CD4-positive, alpha-beta T cell treated with Interleukin-15 for 1 hour (primary cell): ENCODE measurements at regions not wholly inside any gene's neighbourhood (a gene's known extent, or its start where the extent isn't known, plus 50 kb on each side); places are given as distances from the start of the nearest gene placed in this dataset.
"Not testable (repeated sequence)": the region's sequence is repeated elsewhere in the genome, so short reads cannot be mapped to it uniquely, and the experiment has no call there.

Experiments
- DNase-seq: peaks from one replicate; pipeline ENCODE4 v3.0.0-alpha.2; 2020

DNA sequence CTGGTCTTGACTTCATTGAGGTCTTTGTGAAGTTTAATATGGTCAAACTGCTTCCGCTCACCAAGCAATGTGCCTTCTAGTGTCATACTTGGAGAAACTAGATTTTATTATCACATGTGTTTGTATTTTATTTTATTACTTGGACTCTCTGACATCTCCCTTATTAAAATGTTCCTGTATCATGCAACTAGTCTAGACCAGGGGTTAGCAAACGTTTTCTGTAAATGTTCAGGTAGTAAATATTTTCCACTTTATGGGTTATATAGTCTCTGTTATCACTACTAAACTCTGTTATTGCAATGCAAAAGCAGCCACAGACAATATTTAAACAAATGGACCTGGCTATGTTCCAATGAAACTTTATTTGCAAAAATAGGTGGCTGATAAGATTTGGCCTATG lies 443.8 kb downstream of the MID1IP1 start:
- DNase-seq, result no peak

DNA sequence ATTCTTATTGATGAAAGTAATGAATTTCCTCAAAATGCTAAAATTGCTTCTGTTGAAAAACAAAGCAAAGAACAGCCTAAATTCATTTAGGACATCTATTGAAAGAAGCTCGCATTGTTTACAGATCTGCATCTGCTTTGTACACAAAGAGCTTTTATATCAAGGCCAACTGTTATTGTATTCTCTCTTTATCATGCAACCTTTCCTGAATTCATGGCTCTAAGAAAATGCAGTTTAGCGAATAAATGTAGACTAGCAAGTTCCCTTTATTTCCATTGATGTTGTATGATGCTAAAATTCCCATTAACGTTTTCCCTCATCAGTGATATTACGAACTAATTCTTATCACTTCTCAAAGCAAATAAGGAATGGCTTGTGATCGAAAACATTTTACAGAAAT lies 446.3 kb downstream of the MID1IP1 start:
- DNase-seq, result no peak

DNA sequence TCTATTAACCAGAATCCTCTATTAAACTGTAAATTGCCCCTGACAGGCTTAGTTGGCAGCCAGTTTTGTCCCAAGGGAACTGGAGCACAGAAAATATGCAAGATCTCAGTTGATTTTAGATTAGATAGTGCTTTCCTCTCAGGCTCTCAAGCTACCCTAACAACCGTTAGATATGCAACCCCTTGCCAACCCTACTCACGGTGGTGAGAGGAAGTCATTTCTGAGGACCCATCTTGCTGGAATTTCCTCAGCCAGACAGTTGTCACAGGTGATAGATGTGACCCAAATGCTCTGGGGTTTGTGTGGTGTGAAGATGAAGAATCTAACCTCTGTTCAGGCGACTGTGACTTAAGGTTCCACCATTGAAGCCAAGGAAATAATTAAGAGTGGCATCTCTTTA lies 447.1 kb downstream of the MID1IP1 start:
- no peak for DNase-seq

DNA sequence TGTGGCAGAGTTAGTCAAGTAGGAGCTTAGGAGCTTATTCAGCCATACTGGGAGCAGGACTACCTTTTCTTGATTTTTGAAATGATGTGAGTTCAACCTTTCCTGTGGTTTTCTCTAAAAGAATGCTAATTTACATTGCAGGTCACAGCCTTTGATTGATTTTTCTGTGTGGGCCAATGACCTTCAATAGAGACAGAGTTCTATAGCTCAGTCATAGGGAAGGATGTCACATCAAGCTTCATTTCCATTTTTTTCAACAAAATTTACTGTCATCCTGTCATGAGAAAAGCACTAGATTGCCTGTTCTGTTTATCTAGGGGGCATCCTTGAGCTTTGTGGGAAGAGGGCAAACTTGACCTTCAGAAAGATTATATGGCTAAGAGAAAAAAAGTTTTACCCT lies 448.7 kb downstream of the MID1IP1 start:
- no peak for DNase-seq

DNA sequence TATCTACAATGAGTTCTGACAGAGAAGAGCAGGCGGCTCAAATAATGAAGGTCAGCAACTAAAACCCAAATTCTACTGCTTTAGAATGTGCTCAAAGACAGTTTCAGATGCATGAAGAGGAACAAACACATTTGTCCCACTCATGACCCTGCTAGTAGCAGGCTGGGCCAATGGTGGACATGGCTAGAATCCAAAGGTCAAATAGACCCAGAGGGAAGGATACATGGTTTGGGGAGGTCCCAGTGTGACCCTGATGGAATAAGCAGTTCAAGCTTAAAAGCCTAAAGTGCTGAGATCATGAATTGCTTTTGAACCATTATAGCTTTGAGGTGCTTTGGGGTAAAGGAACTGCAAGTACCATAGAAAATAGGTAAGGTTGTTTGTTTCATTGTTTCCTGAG lies 450.7 kb downstream of the MID1IP1 start:
- no peak for DNase-seq

DNA sequence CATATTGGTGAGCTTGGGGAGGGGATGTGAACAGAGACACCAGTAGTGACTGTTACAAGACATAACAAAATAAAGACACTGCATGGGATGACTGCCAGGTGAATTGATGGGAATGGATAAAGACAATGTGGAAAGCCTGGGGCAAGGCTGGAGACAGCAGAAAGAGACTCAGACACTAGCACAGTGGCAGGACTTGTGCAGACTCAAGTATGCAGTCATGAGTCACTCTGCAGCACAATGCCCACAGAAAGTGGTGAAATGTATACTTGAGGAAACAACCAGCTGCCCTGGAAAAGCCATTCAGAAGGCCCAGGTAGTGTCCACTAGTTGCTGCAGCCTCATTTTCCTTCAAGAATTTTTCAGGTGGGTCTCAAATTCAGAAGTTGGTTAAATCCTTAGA lies 452.3 kb downstream of the MID1IP1 start:
- no peak for DNase-seq

DNA sequence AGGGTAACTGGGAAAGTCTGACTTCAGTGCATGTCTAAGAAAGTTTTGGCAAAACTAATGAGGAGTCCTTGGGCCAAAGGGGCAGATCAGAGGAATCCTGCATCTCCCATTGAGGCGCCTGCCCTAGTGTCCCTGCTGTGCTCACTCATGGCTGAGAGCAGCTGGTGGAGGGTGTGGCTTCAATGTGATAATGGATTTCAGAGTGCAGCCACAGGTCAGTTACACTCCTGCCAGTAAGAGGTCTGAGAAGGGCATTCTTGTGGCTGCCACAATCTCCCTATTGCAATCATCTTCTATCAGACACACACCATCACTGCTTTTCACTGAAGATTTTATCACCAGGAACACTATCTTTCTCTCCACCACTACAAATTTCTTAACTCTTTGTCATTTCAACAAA lies 457.1 kb downstream of the MID1IP1 start:
- no peak for DNase-seq

DNA sequence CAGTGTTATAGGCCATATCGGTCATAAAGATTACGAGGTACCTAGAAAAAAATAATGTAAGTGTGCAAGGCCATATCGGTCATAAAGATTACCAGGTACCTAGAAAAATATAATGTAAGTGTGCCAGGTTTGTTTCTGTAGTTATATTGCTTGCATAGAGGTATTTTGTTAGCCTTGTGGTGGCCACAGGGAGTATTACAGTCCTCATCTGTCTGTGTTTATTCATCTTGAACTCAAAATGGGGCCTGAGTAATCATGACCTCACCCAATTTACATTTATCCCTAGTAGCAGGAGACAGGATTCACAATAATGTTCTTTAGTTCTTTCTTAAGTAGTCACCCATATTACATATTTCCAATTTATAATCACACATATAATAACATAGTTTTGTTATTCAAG lies 459.7 kb downstream of the MID1IP1 start:
- no peak for DNase-seq

DNA sequence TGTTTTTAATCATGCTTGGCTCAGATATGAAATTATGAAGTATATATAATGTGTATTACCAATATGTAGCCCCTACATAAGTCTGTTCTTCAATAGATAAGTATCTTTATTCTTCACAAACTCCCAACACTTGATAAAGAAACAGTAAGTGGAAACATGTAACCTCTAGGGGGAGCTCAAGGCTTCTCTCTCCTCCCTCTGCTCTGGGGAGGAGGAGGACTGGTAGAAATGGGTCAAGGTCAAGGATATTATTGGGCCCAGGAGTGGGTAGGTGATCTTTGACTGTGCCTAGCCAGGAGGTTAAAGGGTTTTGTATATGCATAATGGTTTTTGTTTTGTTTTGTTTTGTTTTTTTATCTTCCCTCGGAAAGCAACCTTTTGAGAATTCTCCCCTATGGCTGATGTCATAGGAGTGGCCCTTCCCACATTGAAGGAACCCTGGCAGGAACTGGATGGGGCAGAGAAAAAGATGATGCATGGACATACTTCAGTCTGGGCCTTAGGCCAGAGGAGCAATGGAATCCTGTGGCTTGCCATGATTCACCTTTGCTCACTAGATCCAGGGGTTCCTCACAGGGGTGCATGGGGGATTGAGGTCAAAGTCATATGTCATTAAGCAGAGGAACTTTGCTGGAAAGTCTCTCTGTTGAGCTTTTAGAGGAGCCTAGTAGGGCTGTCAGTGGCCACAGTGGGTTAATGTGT lies 460.3 kb downstream of the MID1IP1 start:
- DNase-seq, result no peak

DNA sequence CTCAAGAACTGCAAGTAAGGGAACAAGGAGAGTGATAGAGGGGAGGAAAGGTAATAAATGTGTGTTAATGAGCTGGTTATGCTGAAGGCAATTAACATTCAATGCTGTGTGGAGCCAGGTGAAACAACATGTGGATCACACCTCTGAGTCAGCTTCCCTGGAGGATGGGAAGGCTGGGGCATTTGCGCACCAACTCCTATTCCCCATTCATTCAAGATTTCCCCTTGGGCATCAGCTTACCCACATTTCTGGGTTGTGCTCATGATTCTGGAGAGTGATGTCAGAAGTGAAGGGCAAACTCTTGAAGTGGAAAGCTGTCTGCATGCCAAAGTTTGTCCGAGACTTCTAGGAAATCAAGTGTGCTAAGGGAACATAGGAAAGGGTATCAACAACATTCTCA lies 461.4 kb downstream of the MID1IP1 start:
- DNase-seq, result no peak

DNA sequence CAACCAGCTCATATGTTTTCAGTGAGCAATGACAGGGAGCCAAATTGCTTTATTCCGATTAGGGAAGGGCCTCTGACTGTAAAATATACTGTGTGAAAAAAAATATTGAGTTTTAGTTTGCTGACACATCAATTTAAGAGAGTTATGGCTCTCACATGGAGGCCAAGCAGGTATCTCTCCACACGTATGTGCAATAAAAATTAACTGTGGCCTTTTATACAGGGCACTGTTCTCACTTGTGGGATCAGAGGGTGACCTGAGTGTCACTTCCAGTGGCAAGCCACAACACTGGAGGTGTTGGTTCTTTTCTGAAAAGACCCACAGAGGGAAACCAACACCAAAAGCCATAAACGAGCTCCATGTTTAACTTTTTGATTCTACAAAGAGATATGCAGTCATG lies 462.8 kb downstream of the MID1IP1 start:
- DNase-seq, result no peak

DNA sequence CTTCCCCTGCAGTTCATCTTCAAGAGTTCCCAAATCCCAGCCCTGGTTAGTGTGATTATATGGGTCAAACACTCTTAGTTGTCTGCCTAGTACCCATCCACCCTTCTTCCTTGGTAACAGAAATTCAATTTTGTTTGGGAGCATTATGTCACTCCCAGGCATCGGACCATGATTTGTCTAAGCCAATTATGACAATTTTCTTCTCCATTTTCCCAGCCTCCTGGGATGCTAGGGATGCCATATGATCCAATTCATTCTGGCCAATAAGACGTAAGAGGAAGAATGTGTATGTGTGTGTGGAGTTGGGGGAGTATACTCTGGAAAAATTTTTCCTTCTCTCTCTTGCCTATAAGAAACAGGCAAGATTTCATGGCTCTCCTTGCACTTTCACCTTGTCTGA lies 465.9 kb downstream of the MID1IP1 start:
- no peak for DNase-seq

DNA sequence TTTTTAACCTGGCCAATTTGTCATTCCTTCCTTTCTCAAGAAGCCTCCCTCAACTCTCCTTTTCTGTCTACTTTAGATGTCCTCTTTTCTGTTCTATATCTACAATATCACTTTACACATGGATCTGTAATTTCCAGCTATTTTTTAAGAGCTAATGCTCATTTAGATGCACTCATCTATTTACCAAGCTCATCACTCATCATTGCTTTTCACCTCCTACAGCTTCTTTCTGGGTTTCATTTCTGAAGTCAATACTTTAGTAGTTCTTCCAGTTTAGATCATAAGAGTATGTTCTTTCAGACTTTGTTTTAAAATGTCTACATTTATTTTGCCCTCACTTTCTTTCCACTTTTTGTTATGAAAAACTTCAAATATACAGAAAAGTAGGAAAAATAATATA lies 466.9 kb downstream of the MID1IP1 start:
- DNase-seq, result no peak

DNA sequence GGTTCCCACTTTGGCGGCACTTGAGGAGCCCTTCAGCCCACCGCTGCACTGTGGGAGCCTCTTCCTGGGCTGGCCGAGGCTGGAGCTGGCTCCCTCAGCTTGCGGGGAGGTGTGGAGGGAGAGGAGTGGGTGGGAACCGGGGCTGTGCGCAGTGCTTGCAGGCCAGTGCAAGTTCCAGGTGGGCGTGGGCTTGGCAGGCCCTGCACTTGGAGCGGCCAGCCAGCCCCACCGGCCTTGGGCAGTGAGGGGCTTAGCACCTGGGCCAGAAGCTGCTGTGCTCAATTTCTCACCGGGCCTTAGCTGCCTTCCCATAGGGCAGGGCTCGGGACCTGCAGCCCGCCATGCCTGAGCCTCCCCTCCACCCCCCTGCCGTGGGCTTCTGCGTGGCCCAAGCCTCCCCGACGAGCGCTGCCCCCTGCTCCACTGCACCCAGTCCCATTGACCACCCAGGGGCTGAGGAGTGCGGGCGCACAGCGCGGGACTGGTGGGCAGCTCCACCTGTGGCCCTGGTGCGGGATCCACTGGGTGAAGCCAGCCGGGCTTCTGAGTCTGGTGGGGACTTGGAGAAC lies 474.3 kb downstream of the MID1IP1 start:
- no peak for DNase-seq

DNA sequence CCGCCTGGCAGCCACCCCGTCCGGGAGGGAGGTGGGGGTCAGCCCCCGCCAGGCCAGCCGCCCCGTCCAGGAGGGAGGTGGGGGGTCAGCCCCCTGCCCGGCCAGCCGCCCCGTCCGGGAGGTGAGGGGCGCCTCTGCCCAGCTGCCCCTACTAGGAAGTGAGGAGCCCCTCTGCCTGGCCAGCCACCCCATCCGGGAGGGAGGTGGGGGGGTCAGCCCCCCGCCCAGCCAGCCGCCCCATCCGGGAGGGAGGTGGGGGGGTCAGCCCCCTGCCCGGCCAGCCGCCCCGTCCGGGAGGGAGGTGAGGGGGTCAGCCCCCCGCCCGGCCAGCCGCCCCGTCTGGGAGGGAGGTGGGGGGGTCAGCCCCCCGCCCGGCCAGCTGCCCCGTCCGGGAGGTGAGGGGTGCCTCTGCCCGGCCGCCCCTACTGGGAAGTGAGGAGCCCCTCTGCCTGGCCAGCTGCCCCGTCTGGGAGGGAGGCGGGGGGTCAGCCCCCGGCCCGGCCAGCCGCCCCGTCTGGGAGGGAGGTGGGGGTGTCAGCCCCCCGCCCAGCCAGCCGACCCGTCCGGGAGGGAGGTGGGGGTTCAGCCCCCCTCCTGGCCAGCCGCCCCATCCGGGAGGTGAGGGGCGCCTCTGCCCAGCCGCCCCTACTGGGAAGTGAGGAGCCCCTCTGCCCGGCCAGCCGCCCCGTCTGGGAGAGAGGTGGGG lies 476.6 kb downstream of the MID1IP1 start:
- not testable (repeated sequence) for DNase-seq

DNA sequence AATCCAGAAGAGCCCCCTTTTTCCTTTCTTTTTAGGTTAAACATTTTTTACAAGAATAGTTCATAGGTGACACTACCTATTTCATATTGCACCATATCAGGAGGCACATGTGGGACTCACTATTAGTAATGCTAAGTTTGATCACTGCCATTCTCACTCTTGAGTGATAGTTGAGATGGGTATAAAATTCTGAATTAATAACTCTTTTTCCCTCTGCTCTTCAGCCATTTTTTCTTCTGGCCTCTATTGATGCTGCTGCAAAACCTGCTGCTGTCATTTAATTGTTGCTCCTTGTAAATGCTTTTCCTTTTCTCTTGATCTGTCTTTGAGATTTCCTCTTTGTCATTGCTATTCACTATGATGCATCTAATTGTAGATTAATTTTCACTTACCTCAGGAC lies 482.0 kb downstream of the MID1IP1 start:
- no peak for DNase-seq

DNA sequence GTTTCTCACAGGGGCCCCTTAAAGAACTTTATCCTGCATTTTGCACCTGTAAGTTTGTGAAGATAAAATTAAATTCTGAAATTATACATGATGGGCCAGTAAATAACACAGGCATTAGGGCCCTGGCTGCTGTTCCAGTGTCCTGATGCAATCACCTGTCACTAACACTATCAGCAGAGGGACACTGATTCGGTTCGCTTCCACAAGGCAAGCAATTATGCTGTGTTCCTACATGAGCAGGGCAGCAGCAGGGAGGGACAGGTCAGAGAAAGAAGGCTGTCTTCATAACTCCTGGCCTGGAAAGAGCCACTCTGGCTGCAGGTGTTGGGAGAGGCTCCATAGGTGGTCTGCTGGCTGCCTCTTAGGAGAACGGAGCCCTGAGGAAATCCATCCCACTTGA lies 487.3 kb downstream of the MID1IP1 start:
- DNase-seq, result no peak

DNA sequence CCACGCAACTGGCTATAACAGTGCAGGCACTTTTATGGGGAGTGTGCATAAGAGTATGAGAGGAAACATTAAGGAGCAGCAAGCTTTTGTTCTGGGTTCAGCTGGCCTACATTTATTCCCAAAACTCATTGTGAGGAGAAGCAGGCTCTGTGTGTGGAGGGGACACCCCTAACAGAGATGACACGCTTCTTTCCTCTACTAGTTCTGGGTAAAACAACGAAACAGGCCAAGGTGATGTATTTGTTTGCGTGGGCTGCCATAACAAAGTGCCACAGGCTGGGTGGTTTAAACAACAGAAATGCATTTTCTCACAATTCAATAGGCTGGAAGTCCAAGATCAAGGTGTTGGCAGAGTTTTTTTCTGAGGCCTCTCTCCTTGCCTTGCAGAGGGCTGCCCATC lies 488.6 kb downstream of the MID1IP1 start:
- DNase-seq, result no peak

DNA sequence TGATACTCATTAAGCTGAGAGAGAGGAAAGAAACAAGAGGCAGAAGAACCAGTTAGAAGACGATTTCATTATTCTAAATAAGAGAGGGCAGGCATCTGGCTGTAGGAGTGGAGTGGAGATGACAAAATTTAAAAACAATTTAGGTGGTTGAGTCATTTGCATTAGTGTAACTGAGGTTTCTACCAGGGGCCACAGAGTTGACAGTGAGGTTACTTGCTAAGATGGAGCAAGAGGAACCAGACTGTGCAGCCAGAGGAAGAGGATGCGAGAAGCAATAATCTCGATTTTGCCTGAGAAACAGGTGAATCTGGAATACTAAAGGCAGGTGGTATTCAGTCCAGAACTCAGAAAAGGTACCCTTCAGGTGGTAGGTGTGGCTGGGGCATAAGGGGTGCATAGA lies 491.9 kb downstream of the MID1IP1 start:
- DNase-seq, result no peak

DNA sequence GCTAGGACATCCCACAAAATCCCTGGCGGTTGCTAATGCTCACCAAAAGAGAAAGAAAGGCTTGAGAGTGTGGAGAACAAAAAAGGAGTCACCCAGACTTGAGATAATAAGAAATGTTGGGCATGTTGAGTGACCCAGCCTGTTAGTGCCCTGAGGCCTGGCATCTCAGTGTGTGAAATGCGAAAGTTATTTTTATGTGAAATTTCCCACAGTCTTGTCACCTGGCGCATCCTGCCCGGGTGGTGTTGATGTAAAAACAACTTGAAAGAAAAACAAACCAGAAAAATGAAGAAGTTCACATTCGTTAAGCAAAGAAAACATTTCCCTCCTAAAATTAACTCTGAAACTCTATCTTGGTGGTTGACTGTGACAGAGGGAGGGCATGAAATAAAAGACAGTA lies 495.2 kb downstream of the MID1IP1 start:
- no peak for DNase-seq

DNA sequence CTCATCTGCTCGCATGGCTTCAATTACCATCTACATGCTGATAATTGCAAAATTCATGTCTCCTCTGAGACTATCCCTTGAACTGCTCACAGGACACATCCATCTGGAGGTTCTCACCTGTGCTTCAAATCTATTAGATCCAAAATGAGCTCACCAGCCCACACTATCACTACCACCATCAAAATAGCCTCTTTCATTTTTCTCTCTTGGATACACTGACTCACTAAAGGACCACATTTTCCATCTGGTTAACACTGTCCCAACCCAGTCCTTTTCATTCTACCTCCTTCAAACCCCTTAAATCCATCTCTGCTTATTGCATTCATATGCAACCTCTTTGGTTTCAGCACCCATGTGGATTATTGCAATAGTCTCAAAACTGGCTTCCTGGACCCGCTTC lies 497.6 kb downstream of the MID1IP1 start:
- DNase-seq, result no peak

DNA sequence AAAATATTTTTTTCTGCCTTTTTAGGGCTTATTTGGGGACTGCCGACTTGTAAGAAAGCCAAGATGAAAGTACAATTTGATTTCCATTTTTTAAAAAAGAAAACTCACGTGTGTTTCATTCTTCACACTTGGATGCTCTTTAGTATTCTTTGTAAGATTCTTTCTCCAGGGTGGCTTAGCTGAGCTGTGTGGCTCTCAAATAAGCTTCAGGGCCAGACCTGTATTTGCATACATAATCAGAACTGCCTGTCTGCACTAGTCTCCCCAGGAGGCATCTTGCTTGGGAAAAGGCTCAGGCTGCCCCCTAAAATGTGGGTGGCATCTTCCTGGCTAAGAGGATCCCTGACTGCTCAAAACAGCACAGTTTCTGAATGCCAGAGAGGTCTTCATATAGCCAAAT lies 498.4 kb downstream of the MID1IP1 start:
- no peak for DNase-seq

DNA sequence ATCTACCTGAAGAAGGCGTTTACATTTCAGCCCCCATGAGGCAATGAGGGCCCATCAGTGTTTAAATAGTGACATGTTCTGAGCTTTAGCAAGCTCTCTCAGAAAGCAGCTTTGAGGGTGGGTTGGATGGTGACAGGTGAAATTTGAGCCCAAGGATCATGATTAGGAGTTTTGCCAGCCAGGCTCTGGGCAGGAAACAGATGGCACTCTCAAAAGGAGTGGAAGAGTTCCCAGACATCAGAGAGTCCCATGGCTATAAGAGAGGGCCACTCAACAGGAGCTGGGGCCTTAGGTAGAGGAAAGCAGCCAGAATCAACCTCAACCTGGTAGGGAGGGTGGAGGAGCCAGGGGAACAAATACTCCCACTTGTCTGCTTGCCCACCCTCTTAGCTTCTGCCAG lies 499.8 kb downstream of the MID1IP1 start:
- DNase-seq, result no peak

DNA sequence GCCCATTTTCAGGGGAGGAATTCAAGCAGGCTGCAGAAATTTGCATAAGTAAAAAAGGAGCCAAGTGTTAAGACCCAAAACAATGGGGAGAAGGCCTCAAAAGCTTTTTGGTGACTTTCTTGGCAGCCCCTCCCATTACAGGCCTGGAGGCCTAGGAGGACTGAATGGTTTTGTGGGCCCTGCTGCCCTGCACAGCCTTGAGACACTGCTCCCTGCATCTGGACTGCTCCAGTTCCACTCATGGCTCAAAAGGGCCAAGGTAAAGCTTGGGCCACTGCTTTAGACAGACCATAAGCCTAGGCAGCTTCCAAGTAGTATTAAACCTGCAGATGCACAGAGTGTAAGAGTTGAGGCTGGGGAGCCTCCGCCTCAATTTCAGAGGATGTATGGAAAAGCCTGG lies 501.6 kb downstream of the MID1IP1 start:
- DNase-seq, result no peak

DNA sequence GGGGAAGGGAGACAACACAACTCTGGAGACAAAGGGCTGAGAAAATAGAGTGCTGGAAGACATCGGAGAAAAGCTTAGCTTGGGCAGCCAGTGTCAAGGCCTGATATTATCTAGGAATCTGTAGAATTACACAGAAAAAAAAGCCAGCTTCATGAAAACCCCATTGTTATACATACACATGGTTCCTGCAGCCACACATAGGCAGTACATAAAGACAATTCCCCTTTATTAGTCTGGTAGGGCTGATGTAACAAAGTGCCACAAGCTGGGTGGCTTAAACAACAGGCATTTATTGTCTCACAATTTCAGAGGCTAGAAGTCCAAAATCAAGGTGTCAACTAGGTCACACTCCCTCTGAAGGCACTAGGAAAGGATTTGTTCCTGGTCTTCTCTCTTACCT lies 503.5 kb downstream of the MID1IP1 start:
- no peak for DNase-seq
